Right atrium auricular region (tissue), 2 donors: ENCODE measurements at regions not wholly inside any gene's neighbourhood (a gene's known extent, or its start where the extent isn't known, plus 50 kb on each side); places are given as distances from the start of the nearest gene placed in this dataset.

Experiments used
- DNase-seq: peaks from one replicate; pipeline ENCODE4 v3.0.0-alpha.2; 2019; ENCODE audit warnings: low spot score
- H3K27ac ChIP-seq, 2 donors: fragments of 200-600 bp; sonication (generic); 1 replicate in 1 of 2; 2 replicates in 1 of 2; pipeline ENCODE4 v1.5.1; 2016 to 2019
- H3K27me3 ChIP-seq, 2 donors: fragments of 200-600 bp; sonication (generic); one replicate each; pipeline versions ENCODE4 v1.5.1 to v1.6.0; 2017 to 2019
- H3K36me3 ChIP-seq: fragments of 200-600 bp; sonication (generic); one replicate; pipeline ENCODE4 v1.5.1; 2016
- H3K4me1 ChIP-seq, 2 donors: fragments of 200-600 bp; sonication (generic); one replicate each; pipeline versions ENCODE4 v1.5.1 to v1.6.0; 2017 to 2019
- H3K4me3 ChIP-seq, 2 donors: fragments of 200-600 bp; sonication (generic); 1 replicate in 1 of 2; 2 replicates in 1 of 2; pipeline ENCODE4 v1.5.1; 2017 to 2019; ENCODE audit warnings: mild to moderate bottlenecking in 1 of 2, moderate library complexity in 1 of 2
- H3K9me3 ChIP-seq, 2 donors: fragments of 200-600 bp; sonication (generic); one replicate each; pipeline ENCODE4 v1.5.1; 2019
- CTCF ChIP-seq, 2 donors: fragments of 200-600 bp; sonication (generic); IDR thresholded peaks; one replicate each; pipeline ENCODE4 v1.5.1; 2019; ENCODE audit warnings: antibody characterized with exemption in 2 of 2

- Histone ChIP-seq H3K36me3 (no peaks in the 10 kb centered on the region), H3K27me3 (no peaks in the 10 kb centered on the region), H3K27ac (no peak overlapping the region), H3K4me1 (no peaks in the 10 kb centered on the region), H3K9me3 (no peaks in the 10 kb centered on the region), H3K4me3 (no peak overlapping the region)
- no peak for TF ChIP-seq CTCF (IDR thresholded peaks at IDR 0.05)
- no peak for DNase-seq
Observed at GRCh38 chr2:153626676-153627075, 148.1 kb upstream of the RPRM start.

- H3K4me3 ChIP-seq = no peak overlapping the region
- DNase-seq = no peak
- H3K4me1 ChIP-seq = no peaks in the 10 kb centered on the region
- no peaks in the 10 kb centered on the region for H3K36me3 ChIP-seq
- TF ChIP-seq CTCF (IDR thresholded peaks at IDR 0.05) = no peak
- no peaks in the 10 kb centered on the region for H3K9me3 ChIP-seq
- no peaks in the 10 kb centered on the region for H3K27me3 ChIP-seq
- no peak overlapping the region for H3K27ac ChIP-seq
Observed at GRCh38 chr2:153635494-153635893, 156.9 kb upstream of the RPRM start.

- Histone ChIP-seq H3K27me3 (no peaks in the 10 kb centered on the region), H3K36me3 (no peaks in the 10 kb centered on the region), H3K4me1 (no peaks in the 10 kb centered on the region), H3K9me3 (no peaks in the 10 kb centered on the region), H3K4me3 (no peak overlapping the region), H3K27ac (no peak overlapping the region)
- DNase-seq = no peak
- no peak for TF ChIP-seq CTCF (IDR thresholded peaks at IDR 0.05)
Observed at GRCh38 chr2:153641046-153641445, 162.5 kb upstream of the RPRM start.

GRCh38 chr2:153644955-153645354, 166.4 kb upstream of the RPRM start:
- H3K36me3 ChIP-seq = no peaks in the 10 kb centered on the region
- DNase-seq = no peak
- no peaks in the 10 kb centered on the region for H3K27me3 ChIP-seq
- no peaks in the 10 kb centered on the region for H3K4me1 ChIP-seq
- H3K4me3 ChIP-seq = no peak overlapping the region
- TF ChIP-seq CTCF (IDR thresholded peaks at IDR 0.05) = no peak
- no peaks in the 10 kb centered on the region for H3K9me3 ChIP-seq
- no peak overlapping the region for H3K27ac ChIP-seq

GRCh38 chr2:153645599-153645998, 167.0 kb upstream of the RPRM start:
- Histone ChIP-seq H3K27me3 (no peaks in the 10 kb centered on the region), H3K4me3 (no peak overlapping the region), H3K36me3 (no peaks in the 10 kb centered on the region), H3K4me1 (no peaks in the 10 kb centered on the region), H3K27ac (no peak overlapping the region), H3K9me3 (no peaks in the 10 kb centered on the region)
- no peak for DNase-seq
- no peak for TF ChIP-seq CTCF (IDR thresholded peaks at IDR 0.05)

- Histone ChIP-seq H3K27ac (no peak overlapping the region), H3K27me3 (no peaks in the 10 kb centered on the region), H3K36me3 (no peaks in the 10 kb centered on the region), H3K9me3 (no peaks in the 10 kb centered on the region), H3K4me3 (no peak overlapping the region), H3K4me1 (no peaks in the 10 kb centered on the region)
- DNase-seq = no peak
- TF ChIP-seq CTCF (IDR thresholded peaks at IDR 0.05) = no peak
Observed at GRCh38 chr2:153657651-153658050, 179.1 kb upstream of the RPRM start.
